ENCODE measurements at regions not wholly inside any gene's neighbourhood (a gene's known extent, or its start where the extent isn't known, plus 50 kb on each side); places are given as distances from the start of the nearest gene placed in this dataset.

GRCh38 chr10:133031541-133032125, 56.1 kb upstream of the ADGRA1 start:
- TF ChIP-seq ZBTB33 (IDR thresholded peaks at IDR 0.05; ENCODE audit: borderline replicate concordance, low read depth) (no peak), EZH2phosphoT487 (IDR thresholded peaks at IDR 0.05; ENCODE audit: borderline replicate concordance, low read depth) (no peak), REST (IDR thresholded peaks at IDR 0.05; ENCODE audit: low read depth, low read length) (no peak), SMC3 (IDR thresholded peaks at IDR 0.05; ENCODE audit: low read depth, low read length) (no peak), CTCF (IDR thresholded peaks at IDR 0.05) (no peak), EP300 (IDR thresholded peaks at IDR 0.05; ENCODE audit: borderline replicate concordance in 1 of 2, low read depth in 1 of 2, low read length in 1 of 2) (no peak), TEAD4 (IDR thresholded peaks at IDR 0.05; ENCODE audit: borderline replicate concordance, insufficient read depth) (no peak), RCOR1 (IDR thresholded peaks at IDR 0.05; ENCODE audit: low read length) (no peak), MAX (IDR thresholded peaks at IDR 0.05; ENCODE audit: low read depth) (no peak), RXRA (IDR thresholded peaks at IDR 0.05; ENCODE audit: borderline replicate concordance, low read depth) (no peak), POLR2AphosphoS5 (IDR thresholded peaks at IDR 0.05; ENCODE audit: low read depth, low read length) (no peak)

All from SK-N-SH (cell line).